Ovary (tissue), 7 donors: ENCODE measurements at regions not wholly inside any gene's neighbourhood (a gene's known extent, or its start where the extent isn't known, plus 50 kb on each side); places are given as distances from the start of the nearest gene placed in this dataset.
"Not testable (repeated sequence)": the region's sequence is repeated elsewhere in the genome, so short reads cannot be mapped to it uniquely, and the experiment has no call there.

Source experiments
- DNase-seq, 5 donors: peaks; one replicate each; pipeline ENCODE4 v3.0.0-alpha.2; 2019 to 2020
- H3K27ac ChIP-seq, 2 donors: fragments of 200-600 bp; one replicate each; pipeline versions ENCODE4 v1.5.1 to v1.8.0; 2019 to 2022
- H3K27me3 ChIP-seq: fragments of 200-600 bp; one replicate; pipeline ENCODE4 v1.8.0; 2022
- H3K36me3 ChIP-seq: fragments of 200-600 bp; sonication (generic); one replicate; pipeline ENCODE4 v1.5.1; 2019
- H3K4me1 ChIP-seq: one replicate; pipeline ENCODE4 v1.8.1; 2013; ENCODE audit warnings: mild to moderate bottlenecking, moderate library complexity; ENCODE audit not compliant: insufficient read depth
- H3K4me3 ChIP-seq: fragments of 200-600 bp; sonication (generic); one replicate; pipeline ENCODE4 v1.5.1; 2017
- H3K9me3 ChIP-seq, 2 donors: fragments of 200-600 bp in 1 of 2; sonication (generic) in 1 of 2; one replicate each; pipeline versions ENCODE4 v1.5.1 to v1.8.1; 2013 to 2019; ENCODE audit warnings: mild to moderate bottlenecking in 1 of 2, moderate library complexity in 1 of 2
- CTCF ChIP-seq, 3 donors: fragments of 450-650 bp in 2 of 3; fragments of 200-600 bp in 1 of 3; IDR thresholded peaks; one replicate each; pipeline versions ENCODE4 v1.5.1 to v1.8.0; 2016 to 2022; ENCODE audit warnings: antibody characterized with exemption in 3 of 3, mild to moderate bottlenecking in 1 of 3
- EP300 ChIP-seq: sonication (generic); formaldehyde crosslinking; IDR thresholded peaks from one replicate; pipeline ENCODE4 v1.6.1; 2017; ENCODE audit warnings: antibody characterized with exemption
- POLR2A ChIP-seq: fragments of 450-650 bp; IDR thresholded peaks from one replicate; pipeline ENCODE4 v1.6.1; 2017; ENCODE audit warnings: antibody characterized with exemption, mild to moderate bottlenecking, moderate library complexity
- WGBS, 3 donors: extraction: QIAGEN DNeasy Blood & Tissue Kit in 1 of 3; methylation state at CpG; one replicate each; pipeline versions ENCODE4 v1.1.5 to v1.1.7; 2013 to 2017; 5-methylcytosine and 5-hydroxymethylcytosine counted together
- intact Hi-C, 4 donors: fragments of 100-400 bp; cut with DNase I; formaldehyde crosslinking; loops; one replicate each; pipeline versions ENCODE4 v1.11.0 to v1.15.1; 2022 to 2023
- donor health status: DM: no; HTN: no; CAD: no; lungs with moderate emphysema.
- donor health status: DM: no; HTN: no; CAD: no.
- donor health status: Bipolar disorder and iron deficiency.
- donor health status: DM: no; HTN: no; CAD: no.
- donor health status: DM: yes; HTN: yes; CAD: no.

- intact Hi-C loops, result no loop called here
- Histone ChIP-seq H3K4me1 (no peaks in the 10 kb centered on the region), H3K27ac (no peak overlapping the region), H3K9me3 (no peaks in the 10 kb centered on the region), H3K27me3 (no peaks in the 10 kb centered on the region), H3K4me3 (no peak overlapping the region), H3K36me3 (no peaks in the 10 kb centered on the region)
- 28 to 49% (median 39%) methylated on average over 2 of the region's 2 CpGs for WGBS, 3 donors
- DNase-seq, result no peak
- no peak for TF ChIP-seq CTCF (IDR thresholded peaks at IDR 0.05)
- TF ChIP-seq EP300, result no peak
- TF ChIP-seq POLR2A, result no peak
These were observed 178.6 kb upstream of the RGS17 start for GRCh38 chr6:153309651-153310050.

GRCh38 chr6:153302133-153302532 lies 171.1 kb upstream of the RGS17 start:
- Histone ChIP-seq H3K4me1 (no peaks in the 10 kb centered on the region), H3K4me3 (no peak overlapping the region), H3K36me3 (no peaks in the 10 kb centered on the region), H3K9me3 (no peaks in the 10 kb centered on the region), H3K27me3 (no peaks in the 10 kb centered on the region), H3K27ac (no peak overlapping the region)
- no peak for TF ChIP-seq EP300
- no peak for TF ChIP-seq POLR2A
- TF ChIP-seq CTCF (IDR thresholded peaks at IDR 0.05), result no peak
- no peak for DNase-seq
- WGBS, 3 donors, result 77 to 84% (median 82%) methylated on average over 8 of the region's 8 CpGs
- intact Hi-C loops, result no loop called here

- no peaks in the 10 kb centered on the region for H3K4me1 ChIP-seq
- TF ChIP-seq CTCF (IDR thresholded peaks at IDR 0.05) (no peak), POLR2A (no peak), EP300 (no peak)
- no peak overlapping the region for H3K4me3 ChIP-seq
- no peak for DNase-seq
- intact Hi-C loops, result no loop called here
- 50 to 59% (median 55%) methylated on average over 6 of the region's 6 CpGs for WGBS, 3 donors
- H3K36me3 ChIP-seq, result no peaks in the 10 kb centered on the region
- no peak overlapping the region for H3K27ac ChIP-seq
- H3K9me3 ChIP-seq, result no peaks in the 10 kb centered on the region
- no peaks in the 10 kb centered on the region for H3K27me3 ChIP-seq
These were observed 170.5 kb upstream of the RGS17 start for GRCh38 chr6:153301602-153302001.

GRCh38 chr6:153282456-153282855 lies 151.4 kb upstream of the RGS17 start:
- H3K27me3 ChIP-seq, H3K9me3 ChIP-seq, DNase-seq, H3K27ac ChIP-seq, H3K36me3 ChIP-seq, intact Hi-C loops, H3K4me1 ChIP-seq, H3K4me3 ChIP-seq: not testable (repeated sequence)
- 91 to 92% (median 92%) methylated on average over 14 of the region's 14 CpGs for WGBS, 3 donors

GRCh38 chr6:153275997-153276396 lies 144.9 kb upstream of the RGS17 start:
- no peaks in the 10 kb centered on the region for H3K36me3 ChIP-seq
- intact Hi-C loops, result no loop called here
- no peaks in the 10 kb centered on the region for H3K4me1 ChIP-seq
- H3K4me3 ChIP-seq, result no peak overlapping the region
- H3K9me3 ChIP-seq, result no peaks in the 10 kb centered on the region
- no peaks in the 10 kb centered on the region for H3K27me3 ChIP-seq
- 72 to 85% (median 76%) methylated on average over 3 of the region's 3 CpGs for WGBS, 3 donors
- TF ChIP-seq POLR2A, result no peak
- TF ChIP-seq CTCF (IDR thresholded peaks at IDR 0.05), result no peak
- no peak for TF ChIP-seq EP300
- DNase-seq, result no peak
- no peak overlapping the region for H3K27ac ChIP-seq
